HG03103 (cell line): ENCODE measurements at regions not wholly inside any gene's neighbourhood (a gene's known extent, or its start where the extent isn't known, plus 50 kb on each side); places are given as distances from the start of the nearest gene placed in this dataset.

Experiments
- ATAC-seq: cut with Tn5 transposase; IDR thresholded peaks from one replicate; pipeline ENCODE4 v1.9.1; 2021; ENCODE audit warnings: low read depth; ENCODE audit not compliant: unreplicated experiment

- no peak for ATAC-seq
These were observed 50.5 kb upstream of the HSPA12A start for GRCh38 chr10:116792817-116793216.

GRCh38 chr10:116796469-116796868, 52.8 kb upstream of the ENO4 start:
- no peak for ATAC-seq

GRCh38 chr10:116796910-116797513, 52.3 kb upstream of the ENO4 start:
- peak; percentile 84 for ATAC-seq

GRCh38 chr10:116798859-116799258, 50.4 kb upstream of the ENO4 start:
- ATAC-seq = no peak
